GM12892 (cell line): ENCODE measurements at regions not wholly inside any gene's neighbourhood (a gene's known extent, or its start where the extent isn't known, plus 50 kb on each side); places are given as distances from the start of the nearest gene placed in this dataset.

Experiments
- POLR2AphosphoS5 ChIP-seq: IDR thresholded peaks from 2 replicates; pipeline ENCODE4 v1.6.1; 2011; ENCODE audit warnings: low read depth, low read length, control low read depth
- TAF1 ChIP-seq: IDR thresholded peaks from 2 replicates; pipeline ENCODE4 v1.6.1; 2011; ENCODE audit warnings: low read depth, mild to moderate bottlenecking, control low read depth, low read length, borderline replicate concordance

DNA sequence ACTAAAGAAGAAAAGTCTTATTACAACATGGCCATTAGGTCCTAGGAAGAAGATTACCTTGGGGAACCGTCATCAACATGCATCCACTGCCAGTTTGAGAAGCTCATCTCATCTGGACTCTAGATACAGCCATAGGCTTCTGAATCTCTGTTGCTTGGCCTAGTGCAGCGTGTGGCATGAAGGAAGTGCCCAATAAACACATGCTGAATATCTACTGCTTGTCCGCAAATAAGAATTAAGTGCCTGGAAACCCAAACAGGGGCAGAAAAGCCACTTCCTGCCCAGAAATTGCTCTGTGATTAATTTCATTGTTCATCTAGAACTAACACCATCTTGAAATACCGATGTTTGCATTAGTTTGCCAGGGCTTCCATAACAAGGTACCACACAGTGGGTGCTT, 241.1 kb upstream of the KLF3 start:
- TF ChIP-seq POLR2AphosphoS5 (no peak), TAF1 (no peak)
